Loucy (cell line): ENCODE measurements at regions not wholly inside any gene's neighbourhood (a gene's known extent, or its start where the extent isn't known, plus 50 kb on each side); places are given as distances from the start of the nearest gene placed in this dataset.

ENCODE experiments used
- H2AFZ ChIP-seq: fragments of 200-600 bp; sonication (generic); 2 replicates; pipeline ENCODE4 v1.6.0; 2016; ENCODE audit warnings: antibody characterized with exemption, mild to moderate bottlenecking, low read length, moderate library complexity
- H3F3A ChIP-seq: fragments of 200-600 bp; 2 replicates; pipeline ENCODE4 v1.6.0; 2016; ENCODE audit warnings: antibody characterized with exemption, low read depth, mild to moderate bottlenecking
- H3K27me3 ChIP-seq: fragments of 200-600 bp; sonication (generic); 2 replicates; pipeline ENCODE4 v1.6.1; 2014; ENCODE audit warnings: low read length, mild to moderate bottlenecking; ENCODE audit not compliant: insufficient read depth, poor library complexity, severe bottlenecking
- H3K36me3 ChIP-seq: fragments of 200-600 bp; sonication (generic); 2 replicates; pipeline ENCODE4 v1.6.1; 2016; ENCODE audit warnings: low read length; ENCODE audit not compliant: insufficient read depth
- H3K4me1 ChIP-seq: fragments of 200-600 bp; sonication (generic); 2 replicates; pipeline ENCODE4 v1.5.1; 2014; ENCODE audit warnings: low read length, mild to moderate bottlenecking; ENCODE audit not compliant: insufficient read depth, poor library complexity, severe bottlenecking
- H3K4me2 ChIP-seq: fragments of 200-600 bp; sonication (generic); 2 replicates; pipeline ENCODE4 v1.6.0; 2014; ENCODE audit warnings: antibody characterized with exemption, low read length, low read depth, mild to moderate bottlenecking; ENCODE audit not compliant: poor library complexity, severe bottlenecking
- H3K4me3 ChIP-seq: fragments of 200-600 bp; sonication (generic); 2 replicates; pipeline ENCODE4 v1.5.1; 2014; ENCODE audit warnings: low read length, mild to moderate bottlenecking, mixed read lengths; ENCODE audit not compliant: poor library complexity, severe bottlenecking
- H3K79me2 ChIP-seq: fragments of 200-600 bp; sonication (generic); 2 replicates; pipeline ENCODE4 v1.6.1; 2014; ENCODE audit warnings: low read length; ENCODE audit not compliant: insufficient read depth
- H3K9ac ChIP-seq: fragments of 200-600 bp; sonication (generic); 2 replicates; pipeline ENCODE4 v1.6.0; 2014; ENCODE audit warnings: mild to moderate bottlenecking, low read depth, low read length, moderate library complexity; ENCODE audit not compliant: poor library complexity, severe bottlenecking
- H3K9me2 ChIP-seq: fragments of 200-600 bp; sonication (generic); replicated peaks from 2 replicates; pipeline ENCODE4 v1.6.1; 2016; ENCODE audit warnings: low read depth, low read length, mixed read lengths
- H3K9me3 ChIP-seq: fragments of 200-600 bp; sonication (generic); 2 replicates; pipeline ENCODE4 v1.6.1; 2014; ENCODE audit warnings: mild to moderate bottlenecking, antibody characterized with exemption, low read length, low read depth; ENCODE audit not compliant: insufficient read depth
- H4K20me1 ChIP-seq: fragments of 200-600 bp; sonication (generic); 2 replicates; pipeline ENCODE4 v1.6.0; 2014; ENCODE audit warnings: antibody characterized with exemption, low read length, mild to moderate bottlenecking; ENCODE audit not compliant: insufficient read depth, poor library complexity, severe bottlenecking
- EZH2phosphoT487 ChIP-seq: fragments of 200-600 bp; IDR thresholded peaks from 2 replicates; pipeline ENCODE4 v1.6.1; 2018; ENCODE audit warnings: antibody characterized with exemption, mild to moderate bottlenecking, moderate library complexity, borderline replicate concordance
- TF ChIP-seq, protein P1 (sequence below): fragments of 200-600 bp; sonication (generic); conservative IDR thresholded peaks from 2 replicates; pipeline ENCODE4 v1.5.1; 2014; ENCODE audit warnings: mild to moderate bottlenecking, antibody characterized with exemption, low read length

DNA sequence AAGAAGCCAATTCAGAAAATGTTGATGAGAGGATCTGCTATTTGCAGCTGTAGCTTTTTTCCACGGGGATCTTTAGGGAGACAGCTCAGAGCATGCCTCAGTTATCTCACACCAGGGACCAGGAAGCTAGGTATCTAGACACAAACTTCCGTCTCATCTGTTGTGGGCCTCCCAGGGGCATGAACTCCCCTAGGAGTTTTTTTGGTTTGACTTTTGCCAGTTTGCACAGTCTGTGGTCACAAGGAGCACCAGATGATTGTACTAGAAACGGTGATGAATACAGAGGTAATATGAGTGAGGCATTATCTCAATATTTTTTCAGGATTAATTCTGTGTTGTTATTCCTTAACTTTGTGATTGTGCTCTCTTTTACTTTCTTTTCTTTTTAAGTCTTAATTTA lies 533.2 kb upstream of the SEMA6A start:
- H3K9ac ChIP-seq, result no peak overlapping the region
- H4K20me1 ChIP-seq, result no peaks in the 10 kb centered on the region
- no peak overlapping the region for H3K4me3 ChIP-seq
- TF ChIP-seq, protein P1, sequence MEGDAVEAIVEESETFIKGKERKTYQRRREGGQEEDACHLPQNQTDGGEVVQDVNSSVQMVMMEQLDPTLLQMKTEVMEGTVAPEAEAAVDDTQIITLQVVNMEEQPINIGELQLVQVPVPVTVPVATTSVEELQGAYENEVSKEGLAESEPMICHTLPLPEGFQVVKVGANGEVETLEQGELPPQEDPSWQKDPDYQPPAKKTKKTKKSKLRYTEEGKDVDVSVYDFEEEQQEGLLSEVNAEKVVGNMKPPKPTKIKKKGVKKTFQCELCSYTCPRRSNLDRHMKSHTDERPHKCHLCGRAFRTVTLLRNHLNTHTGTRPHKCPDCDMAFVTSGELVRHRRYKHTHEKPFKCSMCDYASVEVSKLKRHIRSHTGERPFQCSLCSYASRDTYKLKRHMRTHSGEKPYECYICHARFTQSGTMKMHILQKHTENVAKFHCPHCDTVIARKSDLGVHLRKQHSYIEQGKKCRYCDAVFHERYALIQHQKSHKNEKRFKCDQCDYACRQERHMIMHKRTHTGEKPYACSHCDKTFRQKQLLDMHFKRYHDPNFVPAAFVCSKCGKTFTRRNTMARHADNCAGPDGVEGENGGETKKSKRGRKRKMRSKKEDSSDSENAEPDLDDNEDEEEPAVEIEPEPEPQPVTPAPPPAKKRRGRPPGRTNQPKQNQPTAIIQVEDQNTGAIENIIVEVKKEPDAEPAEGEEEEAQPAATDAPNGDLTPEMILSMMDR, result no peak
- TF ChIP-seq EZH2phosphoT487, result no peak
- no peaks in the 10 kb centered on the region for H3K27me3 ChIP-seq
- no peak overlapping the region for H3K4me2 ChIP-seq
- no peak overlapping the region for H2AFZ ChIP-seq
- H3K9me3 ChIP-seq, result no peaks in the 10 kb centered on the region
- no peaks in the 10 kb centered on the region for H3K9me2 ChIP-seq
- no peaks in the 10 kb centered on the region for H3K36me3 ChIP-seq
- no peaks in the 10 kb centered on the region for H3K4me1 ChIP-seq
- H3K79me2 ChIP-seq, result no peaks in the 10 kb centered on the region
- H3F3A ChIP-seq, result no peaks in the 10 kb centered on the region

DNA sequence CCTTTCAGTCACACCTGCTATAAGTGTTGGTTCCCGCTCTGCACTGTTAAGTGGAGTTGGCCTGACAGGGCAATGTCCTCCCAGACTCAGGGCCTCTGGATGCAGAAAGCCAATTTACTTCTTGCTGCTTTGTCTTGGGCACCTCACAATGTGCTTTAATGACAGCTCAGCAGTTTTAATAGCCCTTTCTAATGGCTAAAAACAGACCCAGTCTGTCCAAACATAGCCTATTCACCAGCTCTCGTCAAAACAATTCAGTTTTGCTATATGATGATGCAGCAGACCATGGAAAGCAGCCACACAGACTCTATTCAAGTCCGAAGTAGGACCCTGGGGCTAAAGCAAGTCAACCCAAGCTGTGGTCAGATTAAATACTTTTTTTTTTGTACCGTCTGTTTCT lies 529.1 kb upstream of the SEMA6A start:
- Histone ChIP-seq H3F3A (no peaks in the 10 kb centered on the region), H3K9me2 (no peaks in the 10 kb centered on the region), H3K4me2 (no peak overlapping the region), H3K27me3 (no peaks in the 10 kb centered on the region), H3K9ac (no peak overlapping the region), H3K79me2 (no peaks in the 10 kb centered on the region), H4K20me1 (no peaks in the 10 kb centered on the region), H3K9me3 (no peaks in the 10 kb centered on the region), H3K36me3 (no peaks in the 10 kb centered on the region), H3K4me3 (no peak overlapping the region), H3K4me1 (no peaks in the 10 kb centered on the region), H2AFZ (no peak overlapping the region)
- TF ChIP-seq, protein P1, result no peak
- no peak for TF ChIP-seq EZH2phosphoT487

DNA sequence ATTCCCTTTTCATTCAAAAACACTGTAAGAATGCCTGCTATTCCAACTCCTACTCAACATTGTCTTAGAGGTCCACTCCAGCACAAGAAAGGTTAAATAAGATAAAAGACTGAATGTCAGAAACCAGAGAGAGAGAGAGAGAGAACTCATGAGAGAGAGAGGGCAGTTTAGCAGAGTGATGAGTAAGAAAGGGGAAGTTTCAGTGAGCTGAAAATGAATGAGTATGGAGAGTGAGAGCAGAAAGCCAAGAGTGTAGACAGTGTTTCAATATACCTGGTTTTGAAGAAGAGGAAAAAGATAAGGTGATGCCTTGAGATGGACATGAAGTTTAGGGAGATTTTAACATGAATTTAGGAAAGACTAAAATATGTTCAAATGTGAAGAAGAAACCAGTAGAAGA lies 528.0 kb upstream of the SEMA6A start:
- Histone ChIP-seq H3F3A (no peaks in the 10 kb centered on the region), H3K4me1 (no peaks in the 10 kb centered on the region), H4K20me1 (no peaks in the 10 kb centered on the region), H3K4me2 (no peak overlapping the region), H3K9me2 (no peaks in the 10 kb centered on the region), H3K9me3 (no peaks in the 10 kb centered on the region), H3K4me3 (no peak overlapping the region), H3K9ac (no peak overlapping the region), H3K79me2 (no peaks in the 10 kb centered on the region), H3K36me3 (no peaks in the 10 kb centered on the region), H3K27me3 (no peaks in the 10 kb centered on the region), H2AFZ (no peak overlapping the region)
- TF ChIP-seq, protein P1, result no peak
- TF ChIP-seq EZH2phosphoT487, result no peak
